ACHN (cell line): ENCODE measurements at regions not wholly inside any gene's neighbourhood (a gene's known extent, or its start where the extent isn't known, plus 50 kb on each side); places are given as distances from the start of the nearest gene placed in this dataset.
A peak's percentile ranks its signal among the peaks of the same experiment; 100 is the strongest.
"Not testable (repeated sequence)": the region's sequence is repeated elsewhere in the genome, so short reads cannot be mapped to it uniquely, and the experiment has no call there.

Experiments used
- DNase-seq: peaks from one replicate; pipeline ENCODE4 v3.0.0-alpha.2; 2015
- in situ Hi-C: cut with HindIII; loops from 2 replicates; pipeline ENCODE4 v1.10.0; 2017; ENCODE audit warnings: low sequenced_read_pairs, low pct_ligation_motif_present, low pct_unique_long_range_greater_than_20kb

DNA sequence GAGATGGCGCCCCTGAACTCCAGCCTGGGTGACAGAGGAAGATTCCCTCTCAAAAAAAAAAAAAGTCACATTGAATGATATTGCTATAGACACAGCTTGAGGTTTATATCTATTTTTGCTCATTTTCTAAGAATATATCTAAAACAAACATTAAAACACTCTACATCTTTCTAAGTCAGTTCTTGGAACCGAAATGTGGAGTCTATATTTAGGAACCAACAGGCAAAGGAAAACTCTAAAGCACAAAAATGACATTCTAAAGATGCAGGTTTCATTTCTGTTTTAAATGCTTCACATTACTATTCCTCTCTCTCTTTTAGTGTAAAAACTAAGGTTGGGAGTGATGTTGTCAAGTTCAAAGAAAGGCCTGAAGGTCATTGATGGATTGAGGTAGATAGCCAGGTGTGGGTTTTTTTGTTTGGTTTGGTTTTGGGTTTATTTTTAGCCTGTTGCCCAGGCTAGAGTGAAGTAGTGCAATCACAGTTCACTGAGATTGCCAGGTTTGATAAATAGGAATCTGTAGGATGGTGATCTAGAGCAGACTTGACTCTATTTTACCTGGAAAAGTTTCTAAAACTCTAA is 194.0 kb upstream of the RBBP8 start:
- DNase-seq: no peak
- in situ Hi-C loops: no loop called here

- in situ Hi-C loops: no loop called here
- no peak for DNase-seq
Measured at GRCh38 chr18:22739789-22740188, 193.3 kb upstream of the RBBP8 start.

GRCh38 chr18:22741318-22741717 is 191.8 kb upstream of the RBBP8 start:
- in situ Hi-C loops: no loop called here
- no peak for DNase-seq

GRCh38 chr18:22742409-22742808 is 190.7 kb upstream of the RBBP8 start:
- in situ Hi-C loops: no loop called here
- DNase-seq: no peak

GRCh38 chr18:22745966-22746365 is 187.2 kb upstream of the RBBP8 start:
- in situ Hi-C loops: no loop called here
- no peak for DNase-seq

- no peak for DNase-seq
- in situ Hi-C loops: no loop called here
Measured at GRCh38 chr18:22752014-22752413, 181.1 kb upstream of the RBBP8 start.

GRCh38 chr18:22753130-22753831 is 179.8 kb upstream of the RBBP8 start:
- no peak for DNase-seq
- in situ Hi-C loops: no loop called here

GRCh38 chr18:22764005-22764404 is 169.1 kb upstream of the RBBP8 start:
- DNase-seq, in situ Hi-C loops: not testable (repeated sequence)

DNA sequence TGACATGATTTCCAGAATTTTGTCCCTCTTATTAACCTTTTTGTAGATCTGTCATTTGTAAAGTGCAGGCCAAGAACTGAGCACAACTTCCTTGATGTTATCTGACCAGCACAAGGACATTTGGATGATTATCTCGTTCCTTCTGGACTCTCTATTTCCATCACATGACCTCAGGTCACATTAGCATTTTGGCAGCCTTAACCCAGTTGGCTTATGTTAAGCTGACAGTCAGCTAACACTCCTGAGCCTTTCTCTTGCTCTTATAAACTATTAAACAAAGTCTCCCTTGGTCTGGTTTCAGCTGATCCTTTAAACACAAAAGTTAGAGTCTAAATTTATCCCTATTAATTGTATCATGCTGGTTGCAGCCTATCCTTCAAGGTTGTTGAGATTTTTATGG is 167.2 kb upstream of the RBBP8 start:
- in situ Hi-C loops: no loop called here
- DNase-seq: no peak

GRCh38 chr18:22767653-22768052 is 165.5 kb upstream of the RBBP8 start:
- in situ Hi-C loops: no loop called here
- no peak for DNase-seq

- no peak for DNase-seq
- in situ Hi-C loops: no loop called here
Measured at GRCh38 chr18:22773944-22774343, 159.2 kb upstream of the RBBP8 start.

DNA sequence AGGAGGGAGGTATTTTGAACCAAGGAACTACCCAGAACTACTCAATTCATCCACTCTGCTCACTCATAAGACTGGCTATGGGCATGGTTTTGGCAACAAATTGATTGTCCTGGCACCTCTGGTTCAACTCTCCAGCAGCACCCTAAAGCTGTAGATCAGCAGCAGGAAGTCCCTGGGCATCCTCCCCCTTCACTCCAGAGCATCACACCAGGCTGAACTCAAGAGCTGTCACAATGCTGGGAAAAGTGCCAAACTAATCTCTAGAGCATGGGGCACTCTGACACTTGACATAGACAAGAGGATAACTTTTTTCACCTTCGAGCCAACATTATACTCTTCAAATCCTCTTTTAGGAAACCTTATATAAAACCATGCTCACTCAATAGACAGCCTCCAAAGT is 154.1 kb upstream of the RBBP8 start:
- no peak for DNase-seq
- in situ Hi-C loops: no loop called here

- DNase-seq: no peak
- in situ Hi-C loops: no loop called here
Measured at GRCh38 chr18:22783245-22783644, 149.9 kb upstream of the RBBP8 start.

DNA sequence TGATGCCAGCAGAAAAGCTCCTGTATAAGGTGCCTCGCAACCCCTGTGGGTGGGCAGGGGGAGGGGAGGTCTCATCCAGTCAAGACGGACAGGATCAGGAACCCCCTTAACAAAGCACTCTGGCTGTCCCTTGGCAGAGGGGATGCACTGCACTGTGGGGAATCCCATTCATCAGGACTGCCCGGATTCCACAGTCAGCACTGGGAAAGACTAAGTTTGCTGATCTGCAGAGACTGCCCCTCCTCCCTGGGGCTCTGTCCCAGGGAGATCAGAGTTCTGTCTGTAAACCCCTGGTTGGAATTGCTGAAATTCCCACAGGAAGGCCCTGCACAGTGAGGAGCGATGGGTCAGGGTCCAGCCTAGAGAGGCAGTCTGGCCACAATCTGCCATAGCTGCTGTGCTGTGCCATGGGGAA is 149.5 kb upstream of the RBBP8 start:
- DNase-seq: no peak
- in situ Hi-C loops: no loop called here

DNA sequence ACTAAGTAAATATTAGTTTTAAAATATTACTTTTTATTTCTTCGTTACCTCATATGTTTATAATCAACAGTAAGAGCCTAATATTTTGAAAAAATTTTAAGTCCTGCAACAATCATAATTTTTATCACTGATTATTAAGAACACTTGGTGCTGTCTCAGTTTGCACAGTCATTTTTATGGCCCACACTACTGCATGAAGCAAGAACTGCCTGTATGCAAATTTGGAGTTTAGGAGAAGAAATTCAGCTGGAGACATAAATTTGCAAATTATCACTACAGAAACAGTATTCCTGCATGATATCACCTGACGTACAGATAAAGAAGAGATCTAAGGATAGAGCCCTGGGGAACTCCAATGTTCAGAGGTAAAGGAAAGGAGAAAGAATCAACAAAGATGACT is 144.1 kb upstream of the RBBP8 start:
- in situ Hi-C loops: no loop called here
- no peak for DNase-seq

GRCh38 chr18:22789600-22789999 is 143.5 kb upstream of the RBBP8 start:
- in situ Hi-C loops: no loop called here
- peak; percentile 10 for DNase-seq

DNA sequence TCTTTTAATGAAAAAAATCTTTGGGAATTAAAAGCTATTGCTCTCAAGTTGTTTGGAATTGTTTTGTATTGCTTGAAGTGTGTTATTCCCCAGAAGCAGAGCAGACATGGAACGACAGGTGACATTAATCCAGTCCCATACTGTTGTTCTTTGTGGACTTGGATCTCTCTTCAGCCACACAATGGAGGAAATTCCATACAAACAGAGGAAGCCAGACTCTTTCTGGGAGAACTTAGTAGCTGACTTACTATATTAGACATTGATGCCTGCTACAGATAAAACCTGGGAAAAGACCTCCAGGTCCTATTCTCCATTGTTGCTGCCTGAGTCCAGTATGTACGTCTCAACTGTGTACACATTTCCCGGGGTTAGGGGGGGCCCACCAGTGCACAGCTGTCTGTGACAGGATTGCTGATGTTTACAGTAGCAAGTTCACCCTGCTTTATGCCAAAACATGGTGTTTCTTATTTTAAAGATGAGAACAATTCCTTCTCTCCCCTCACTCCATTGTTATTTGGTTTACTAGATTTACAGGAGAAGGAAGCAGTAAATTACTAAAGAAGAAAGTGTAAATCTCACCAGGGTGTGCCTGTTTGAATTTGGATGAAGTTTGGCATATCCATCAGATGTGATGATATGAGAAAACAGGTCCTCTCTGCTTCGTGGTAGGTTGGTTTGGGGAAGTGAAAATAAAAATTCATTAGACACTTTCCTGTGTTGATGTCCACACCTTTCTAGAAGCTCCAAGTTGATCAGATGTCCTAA is 142.4 kb upstream of the RBBP8 start:
- DNase-seq: no peak
- in situ Hi-C loops: no loop called here

DNA sequence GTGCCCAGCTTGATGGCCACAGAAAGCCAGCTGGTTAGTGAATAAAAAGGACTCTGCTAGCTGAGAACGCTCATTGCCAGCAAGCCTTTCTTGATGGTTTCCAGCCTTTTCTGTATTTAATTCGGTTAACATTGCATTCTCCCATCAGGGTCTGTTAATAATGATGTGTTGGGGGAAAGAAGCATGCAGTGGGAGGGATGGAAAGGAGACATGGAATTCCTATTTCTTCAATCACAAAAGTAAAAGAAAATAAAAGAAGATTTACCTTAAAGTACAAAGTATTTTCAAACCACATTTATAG is 141.9 kb upstream of the RBBP8 start:
- in situ Hi-C loops: no loop called here
- no peak for DNase-seq

DNA sequence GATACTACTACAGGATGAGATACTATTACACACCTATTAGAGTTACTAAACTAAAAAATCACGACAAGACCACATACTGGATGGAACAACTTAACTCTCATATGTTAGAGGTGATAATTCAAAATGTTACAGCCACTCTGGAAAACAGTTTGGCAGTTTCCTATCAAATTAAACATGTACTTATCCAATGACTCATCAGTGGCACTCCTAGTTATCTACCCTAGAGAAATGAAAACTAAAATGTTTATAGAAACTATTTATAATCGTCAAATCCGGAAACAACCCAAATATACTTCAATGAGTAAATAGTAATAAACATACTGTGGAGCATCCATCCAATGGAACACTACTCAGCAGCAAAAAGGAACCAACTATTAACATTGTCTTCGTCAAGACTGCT is 137.0 kb upstream of the RBBP8 start:
- in situ Hi-C loops: no loop called here
- DNase-seq: no peak

- in situ Hi-C loops: no loop called here
Measured at GRCh38 chr18:22800551-22800951, 132.6 kb upstream of the RBBP8 start.

More at GRCh38 chr18:22800551-22800951, 132.6 kb upstream of the RBBP8 start:
- no peak for DNase-seq
